Endothelial cell (in vitro differentiated cells): ENCODE measurements at regions not wholly inside any gene's neighbourhood (a gene's known extent, or its start where the extent isn't known, plus 50 kb on each side); places are given as distances from the start of the nearest gene placed in this dataset.

Experiments used
- DNase-seq: peaks from one replicate; pipeline ENCODE4 v3.0.0; 2021; ENCODE audit warnings: low spot score
- H3K27ac Mint-ChIP-seq: one replicate; pipeline ENCODE4 v1.8.0; 2021; ENCODE audit warnings: mixed read lengths, inconsistent platforms; ENCODE audit not compliant: unreplicated experiment
- H3K27me3 Mint-ChIP-seq: one replicate; pipeline ENCODE4 v1.8.0; 2021; ENCODE audit warnings: mild to moderate bottlenecking, moderate library complexity, mixed read lengths, inconsistent platforms; ENCODE audit not compliant: unreplicated experiment
- H3K36me3 Mint-ChIP-seq: one replicate; pipeline ENCODE4 v1.8.0; 2021; ENCODE audit warnings: mild to moderate bottlenecking, low read depth, mixed read lengths, inconsistent platforms; ENCODE audit not compliant: unreplicated experiment
- H3K4me1 Mint-ChIP-seq: one replicate; pipeline ENCODE4 v1.8.0; 2021; ENCODE audit warnings: mild to moderate bottlenecking, mixed read lengths, inconsistent platforms; ENCODE audit not compliant: unreplicated experiment
- H3K4me3 Mint-ChIP-seq: one replicate; pipeline ENCODE4 v1.8.0; 2021; ENCODE audit warnings: mild to moderate bottlenecking, mixed read lengths, inconsistent platforms; ENCODE audit not compliant: unreplicated experiment
- H3K9me3 Mint-ChIP-seq: one replicate; pipeline ENCODE4 v1.8.0; 2021; ENCODE audit warnings: mixed read lengths, inconsistent platforms; ENCODE audit not compliant: unreplicated experiment
- TF ChIP-seq, protein P1 (sequence below): fragments of 200-600 bp; sonication (generic); IDR thresholded peaks from one replicate; pipeline ENCODE4 v1.5.0; 2021; ENCODE audit warnings: antibody characterized with exemption; ENCODE audit not compliant: unreplicated experiment

DNA sequence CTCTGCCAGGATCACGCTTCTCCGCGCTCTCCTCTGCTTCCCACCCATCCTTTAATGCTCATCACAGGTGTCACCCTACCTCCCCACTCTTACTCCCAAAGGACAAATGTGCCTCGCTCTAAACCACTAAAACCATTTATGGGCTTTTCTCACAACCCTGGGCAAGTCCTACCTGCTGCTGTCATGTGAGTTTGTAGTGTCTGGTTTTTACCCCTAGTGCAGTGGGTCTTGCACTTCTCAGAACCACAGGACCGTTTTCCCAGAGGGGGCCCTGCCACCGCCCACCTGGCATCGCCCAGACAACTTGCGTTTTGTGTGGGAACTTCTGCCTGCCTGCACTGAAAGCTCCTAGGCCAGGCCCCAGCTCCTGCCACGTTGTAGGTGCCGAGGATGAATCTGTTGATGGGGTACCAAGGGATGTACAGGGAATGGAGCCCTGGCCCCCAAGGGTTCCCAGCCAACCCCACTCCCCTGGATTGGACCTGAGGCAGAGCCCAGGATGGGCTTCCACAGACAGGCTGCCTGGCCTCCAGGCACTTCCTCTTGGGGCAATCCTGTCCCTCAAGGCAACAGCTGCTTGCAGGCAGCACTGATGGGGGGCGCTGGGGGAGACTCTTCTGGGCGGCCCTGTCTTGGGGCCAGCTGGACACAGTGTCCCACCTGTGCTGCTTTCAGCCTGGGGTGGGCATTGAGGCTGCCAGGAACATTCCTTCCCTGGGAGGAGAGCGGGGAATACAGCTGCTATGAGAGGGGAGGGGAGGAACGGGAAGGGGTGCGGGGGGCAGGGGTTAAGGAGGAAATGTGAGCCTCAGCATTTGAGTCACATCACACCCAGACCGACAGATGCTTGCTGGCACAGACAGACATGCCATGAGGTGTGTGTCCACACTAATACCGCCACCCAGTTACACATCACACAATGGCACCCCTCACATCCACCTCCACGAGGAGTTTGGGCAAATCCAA lies 176.3 kb downstream of the ZFP36L2 start:
- no peak for DNase-seq
- no peak overlapping the region for H3K4me3 Mint-ChIP-seq
- no peaks in the 10 kb centered on the region for H3K36me3 Mint-ChIP-seq
- TF ChIP-seq, protein P1, sequence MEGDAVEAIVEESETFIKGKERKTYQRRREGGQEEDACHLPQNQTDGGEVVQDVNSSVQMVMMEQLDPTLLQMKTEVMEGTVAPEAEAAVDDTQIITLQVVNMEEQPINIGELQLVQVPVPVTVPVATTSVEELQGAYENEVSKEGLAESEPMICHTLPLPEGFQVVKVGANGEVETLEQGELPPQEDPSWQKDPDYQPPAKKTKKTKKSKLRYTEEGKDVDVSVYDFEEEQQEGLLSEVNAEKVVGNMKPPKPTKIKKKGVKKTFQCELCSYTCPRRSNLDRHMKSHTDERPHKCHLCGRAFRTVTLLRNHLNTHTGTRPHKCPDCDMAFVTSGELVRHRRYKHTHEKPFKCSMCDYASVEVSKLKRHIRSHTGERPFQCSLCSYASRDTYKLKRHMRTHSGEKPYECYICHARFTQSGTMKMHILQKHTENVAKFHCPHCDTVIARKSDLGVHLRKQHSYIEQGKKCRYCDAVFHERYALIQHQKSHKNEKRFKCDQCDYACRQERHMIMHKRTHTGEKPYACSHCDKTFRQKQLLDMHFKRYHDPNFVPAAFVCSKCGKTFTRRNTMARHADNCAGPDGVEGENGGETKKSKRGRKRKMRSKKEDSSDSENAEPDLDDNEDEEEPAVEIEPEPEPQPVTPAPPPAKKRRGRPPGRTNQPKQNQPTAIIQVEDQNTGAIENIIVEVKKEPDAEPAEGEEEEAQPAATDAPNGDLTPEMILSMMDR: no peak
- H3K9me3 Mint-ChIP-seq: no peaks in the 10 kb centered on the region
- H3K27ac Mint-ChIP-seq: no peak overlapping the region
- H3K4me1 Mint-ChIP-seq: peaks cover 34% of the 10 kb centered on the region
- peaks cover 9% of the 10 kb centered on the region for H3K27me3 Mint-ChIP-seq

DNA sequence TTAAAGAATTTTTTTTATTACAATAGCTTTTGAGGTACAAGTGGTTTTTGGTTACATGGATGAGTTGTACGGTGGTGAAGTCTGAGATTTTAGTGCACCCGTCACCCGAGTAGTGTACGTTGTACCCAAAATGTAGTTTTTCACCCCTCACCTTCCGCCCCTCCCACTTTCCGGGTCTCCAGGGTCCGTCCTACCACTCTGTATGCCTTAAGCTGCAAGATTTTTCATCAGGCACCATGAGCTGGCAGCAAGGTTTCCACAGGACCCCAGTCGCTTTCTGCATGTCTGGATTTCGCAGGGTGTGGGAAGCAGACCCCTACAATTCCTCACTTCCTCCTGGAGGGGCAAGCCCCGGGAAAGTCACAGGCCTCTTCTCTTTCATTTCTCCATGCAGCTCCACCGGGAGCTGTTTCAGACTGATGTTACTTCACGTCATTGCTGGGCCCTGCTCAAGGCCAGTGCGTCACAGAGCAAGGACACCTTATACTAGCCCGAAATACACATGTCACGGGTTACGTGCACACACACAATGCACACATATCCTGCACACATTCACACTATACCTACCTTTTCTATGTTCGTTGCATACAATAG lies 179.1 kb downstream of the ZFP36L2 start:
- Mint-ChIP-seq H3K27me3 (peaks cover 6% of the 10 kb centered on the region), H3K4me1 (peaks cover 48% of the 10 kb centered on the region), H3K9me3 (no peaks in the 10 kb centered on the region), H3K4me3 (no peak overlapping the region), H3K27ac (peak overlapping the region; percentile 21), H3K36me3 (no peaks in the 10 kb centered on the region)
- DNase-seq: no peak
- TF ChIP-seq, protein P1: no peak

DNA sequence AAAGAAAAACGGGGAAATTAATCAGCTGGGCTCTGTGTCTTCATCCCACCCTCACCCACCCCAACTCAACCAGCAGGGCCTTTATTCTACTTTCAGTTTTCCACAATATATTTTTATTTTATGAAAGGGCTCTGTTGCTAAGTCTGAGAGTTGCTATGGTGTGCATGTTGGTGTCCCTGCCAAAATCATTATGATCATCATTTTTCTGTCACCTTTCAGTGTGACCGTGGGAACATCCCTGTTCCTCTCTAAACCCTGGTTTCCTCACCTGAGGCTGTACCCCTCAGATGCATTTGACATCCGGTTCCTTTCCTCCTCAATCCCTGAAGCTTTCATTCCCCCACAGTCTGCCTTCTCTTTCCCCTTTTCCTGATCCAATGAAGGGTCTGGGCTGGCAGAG lies 180.5 kb downstream of the ZFP36L2 start:
- TF ChIP-seq, protein P1: no peak
- H3K9me3 Mint-ChIP-seq: no peaks in the 10 kb centered on the region
- H3K4me1 Mint-ChIP-seq: peaks cover 49% of the 10 kb centered on the region
- DNase-seq: no peak
- peak overlapping the region; percentile 52 for H3K27ac Mint-ChIP-seq
- no peak overlapping the region for H3K4me3 Mint-ChIP-seq
- H3K27me3 Mint-ChIP-seq: peaks cover 8% of the 10 kb centered on the region
- H3K36me3 Mint-ChIP-seq: no peaks in the 10 kb centered on the region

DNA sequence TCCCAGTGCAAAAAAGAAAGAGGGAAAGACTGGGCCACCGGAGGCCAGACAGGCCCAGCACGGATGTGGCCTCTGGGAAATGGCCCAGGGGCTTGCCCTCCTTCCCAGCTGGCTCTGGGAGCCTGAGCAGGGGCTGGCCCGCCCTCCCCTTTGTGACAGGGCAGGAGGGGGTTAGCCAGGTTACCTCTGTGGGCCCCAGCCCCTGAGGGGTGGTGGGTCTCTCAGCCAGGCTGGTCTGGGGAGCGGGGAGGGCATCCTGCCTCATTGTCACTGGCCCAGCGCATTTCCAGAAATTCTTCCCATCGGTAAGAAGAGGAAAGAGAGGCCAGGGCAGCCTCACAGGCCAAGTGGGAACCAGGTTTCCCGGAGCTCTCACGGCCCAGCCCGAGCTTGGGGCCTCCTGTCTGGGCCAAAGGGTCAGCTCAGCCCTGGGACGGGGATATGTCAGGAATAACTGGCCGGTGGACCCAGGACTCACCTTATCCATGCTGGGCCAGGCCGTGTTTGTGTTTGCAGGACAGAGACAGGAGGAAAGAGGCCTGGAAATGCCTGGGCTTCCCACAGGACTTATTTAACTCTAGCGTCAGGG lies 182.2 kb downstream of the ZFP36L2 start:
- TF ChIP-seq, protein P1: no peak
- Mint-ChIP-seq H3K27ac (peak overlapping the region; percentile 82), H3K27me3 (peaks cover 10% of the 10 kb centered on the region), H3K4me1 (peaks cover 48% of the 10 kb centered on the region), H3K4me3 (no peak overlapping the region), H3K36me3 (no peaks in the 10 kb centered on the region), H3K9me3 (no peaks in the 10 kb centered on the region)
- peak; percentile 30 for DNase-seq
